ENCODE measurements at regions not wholly inside any gene's neighbourhood (a gene's known extent, or its start where the extent isn't known, plus 50 kb on each side); places are given as distances from the start of the nearest gene placed in this dataset.

DNA sequence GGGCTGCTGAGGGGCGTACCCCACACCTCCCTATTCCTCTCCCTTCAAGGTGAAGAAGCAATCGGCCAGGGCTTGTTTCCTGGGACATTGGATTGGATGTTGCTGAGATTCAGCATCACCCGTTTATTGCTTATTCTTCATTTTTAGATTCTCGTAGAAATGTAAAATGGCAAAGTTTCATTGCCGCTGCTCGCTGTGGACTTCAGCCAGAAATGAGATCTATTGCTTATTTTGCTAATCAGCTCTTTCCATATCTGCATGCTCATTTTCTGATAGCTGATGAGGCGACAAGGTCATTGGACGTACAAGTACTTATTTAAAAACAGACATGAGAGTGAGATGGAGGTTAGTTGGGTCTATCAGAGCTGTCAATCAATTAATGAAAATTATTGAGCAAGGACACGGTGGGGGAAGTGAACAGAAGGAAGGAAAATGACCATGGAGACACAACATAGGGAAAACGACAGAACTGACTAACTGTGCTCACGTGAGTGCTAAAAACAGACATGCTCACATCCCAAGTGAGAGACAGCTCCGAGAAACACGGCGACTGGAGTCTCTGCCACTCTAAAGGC is 471.2 kb downstream of the NR2F2 start:
- Histone ChIP-seq H3K4me1 (ENCODE audit: control insufficient read depth in 2 of 2, insufficient read depth in 2 of 2, low read length in 2 of 2) (no peaks in the 10 kb centered on the region), H3K27me3 (ENCODE audit: control insufficient read depth in 2 of 2, insufficient read depth in 2 of 2, low read length in 2 of 2) (no peaks in the 10 kb centered on the region), H3K9ac (ENCODE audit: low read depth in 1 of 2, low read length in 2 of 2) (no peak overlapping the region), H3K9me3 (ENCODE audit: control insufficient read depth in 2 of 2, low read length in 2 of 2) (no peaks in the 10 kb centered on the region), H3K27ac (ENCODE audit: low read depth in 2 of 2, low read length in 2 of 2) (no peak overlapping the region), H3K36me3 (ENCODE audit: control insufficient read depth in 2 of 2, insufficient read depth in 2 of 2, low read length in 2 of 2) (no peaks in the 10 kb centered on the region), H3K4me3 (ENCODE audit: low read length in 2 of 2) (no peak overlapping the region)

DNA sequence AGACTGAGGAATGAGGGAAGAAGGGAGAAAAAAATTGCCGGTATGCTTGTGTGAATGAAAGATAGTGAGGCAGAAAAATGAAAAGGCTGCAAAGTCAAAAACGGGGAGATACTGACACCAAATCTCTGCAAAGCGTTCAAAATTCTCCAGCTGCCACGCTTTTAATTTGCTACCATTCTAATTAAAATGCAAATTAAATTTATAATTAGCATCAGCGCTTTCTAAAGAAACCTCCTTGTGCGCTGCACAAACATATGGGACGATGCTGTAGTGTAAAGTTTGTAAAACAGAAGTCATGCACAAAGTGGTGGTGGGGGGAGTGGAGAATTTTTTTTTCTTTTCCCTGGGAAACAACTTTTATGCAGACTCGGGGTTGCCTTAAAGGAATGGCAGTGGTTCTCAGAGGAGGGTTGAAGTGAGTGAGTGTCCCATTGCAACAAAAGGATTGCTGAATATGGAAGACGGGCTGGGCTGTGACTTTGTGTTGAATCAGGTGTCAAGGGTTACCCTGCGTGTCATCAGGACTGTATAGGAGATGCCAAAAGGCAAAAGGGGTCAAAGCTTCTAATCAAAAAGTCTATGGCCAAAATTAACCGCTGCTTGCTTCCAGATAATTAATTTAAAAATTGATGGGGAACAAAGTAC is 472.2 kb downstream of the NR2F2 start:
- H3K27me3 ChIP-seq (ENCODE audit: control insufficient read depth in 2 of 2, insufficient read depth in 2 of 2, low read length in 2 of 2) = no peaks in the 10 kb centered on the region
- H3K9ac ChIP-seq (ENCODE audit: low read depth in 1 of 2, low read length in 2 of 2) = no peak overlapping the region
- no peak overlapping the region for H3K27ac ChIP-seq (ENCODE audit: low read depth in 2 of 2, low read length in 2 of 2)
- H3K4me1 ChIP-seq (ENCODE audit: control insufficient read depth in 2 of 2, insufficient read depth in 2 of 2, low read length in 2 of 2) = no peaks in the 10 kb centered on the region
- no peak overlapping the region for H3K4me3 ChIP-seq (ENCODE audit: low read length in 2 of 2)
- H3K9me3 ChIP-seq (ENCODE audit: control insufficient read depth in 2 of 2, low read length in 2 of 2) = no peaks in the 10 kb centered on the region
- no peaks in the 10 kb centered on the region for H3K36me3 ChIP-seq (ENCODE audit: control insufficient read depth in 2 of 2, insufficient read depth in 2 of 2, low read length in 2 of 2)

DNA sequence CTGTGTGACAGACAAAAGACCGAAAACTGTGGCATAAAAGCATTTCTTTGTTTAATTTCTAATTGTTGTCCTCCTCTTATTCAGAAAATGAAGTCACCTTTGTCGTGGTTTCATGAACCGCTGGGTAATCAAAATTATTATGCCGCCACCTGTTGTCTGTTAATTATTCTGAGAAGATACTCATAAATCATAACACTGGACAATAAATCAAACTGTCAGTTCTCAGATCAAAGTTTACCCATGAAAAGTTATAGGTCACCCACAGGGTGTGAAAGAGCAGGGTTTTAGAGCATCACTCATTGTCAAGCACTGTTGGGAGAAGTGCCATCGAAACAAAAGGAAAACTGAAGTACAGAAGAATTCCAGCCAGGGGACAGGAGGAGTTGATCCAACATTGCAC is 474.3 kb downstream of the NR2F2 start:
- Histone ChIP-seq H3K4me1 (ENCODE audit: control insufficient read depth in 2 of 2, insufficient read depth in 2 of 2, low read length in 2 of 2) (no peaks in the 10 kb centered on the region), H3K27ac (ENCODE audit: low read depth in 2 of 2, low read length in 2 of 2) (no peak overlapping the region), H3K9ac (ENCODE audit: low read depth in 1 of 2, low read length in 2 of 2) (no peak overlapping the region), H3K4me3 (ENCODE audit: low read length in 2 of 2) (no peak overlapping the region), H3K9me3 (ENCODE audit: control insufficient read depth in 2 of 2, low read length in 2 of 2) (no peaks in the 10 kb centered on the region), H3K27me3 (ENCODE audit: control insufficient read depth in 2 of 2, insufficient read depth in 2 of 2, low read length in 2 of 2) (no peaks in the 10 kb centered on the region), H3K36me3 (ENCODE audit: control insufficient read depth in 2 of 2, insufficient read depth in 2 of 2, low read length in 2 of 2) (no peaks in the 10 kb centered on the region)

DNA sequence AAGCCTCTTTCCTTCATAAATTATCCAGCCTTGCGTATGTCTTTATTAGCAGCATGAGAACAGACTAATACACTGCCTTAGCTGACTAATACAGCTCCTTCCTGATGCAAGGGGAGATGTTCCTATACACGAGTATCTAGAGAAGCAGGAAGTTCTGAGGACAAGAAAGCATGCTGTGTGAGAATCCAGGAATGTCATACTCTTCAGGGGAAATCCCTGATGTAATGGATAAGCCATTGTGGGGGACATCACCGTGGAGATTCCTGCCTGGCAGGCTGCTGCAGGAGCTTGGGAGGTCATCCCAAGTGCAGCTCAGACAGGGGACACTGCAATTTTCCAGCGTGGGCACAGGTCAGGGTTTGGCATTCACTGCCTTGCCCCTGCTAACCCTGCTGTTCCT is 476.9 kb downstream of the NR2F2 start:
- no peak overlapping the region for H3K27ac ChIP-seq (ENCODE audit: low read depth in 2 of 2, low read length in 2 of 2)
- no peak overlapping the region for H3K4me3 ChIP-seq (ENCODE audit: low read length in 2 of 2)
- no peaks in the 10 kb centered on the region for H3K27me3 ChIP-seq (ENCODE audit: control insufficient read depth in 2 of 2, insufficient read depth in 2 of 2, low read length in 2 of 2)
- no peaks in the 10 kb centered on the region for H3K36me3 ChIP-seq (ENCODE audit: control insufficient read depth in 2 of 2, insufficient read depth in 2 of 2, low read length in 2 of 2)
- H3K4me1 ChIP-seq (ENCODE audit: control insufficient read depth in 2 of 2, insufficient read depth in 2 of 2, low read length in 2 of 2) = no peaks in the 10 kb centered on the region
- no peak overlapping the region for H3K9ac ChIP-seq (ENCODE audit: low read depth in 1 of 2, low read length in 2 of 2)
- no peaks in the 10 kb centered on the region for H3K9me3 ChIP-seq (ENCODE audit: control insufficient read depth in 2 of 2, low read length in 2 of 2)

DNA sequence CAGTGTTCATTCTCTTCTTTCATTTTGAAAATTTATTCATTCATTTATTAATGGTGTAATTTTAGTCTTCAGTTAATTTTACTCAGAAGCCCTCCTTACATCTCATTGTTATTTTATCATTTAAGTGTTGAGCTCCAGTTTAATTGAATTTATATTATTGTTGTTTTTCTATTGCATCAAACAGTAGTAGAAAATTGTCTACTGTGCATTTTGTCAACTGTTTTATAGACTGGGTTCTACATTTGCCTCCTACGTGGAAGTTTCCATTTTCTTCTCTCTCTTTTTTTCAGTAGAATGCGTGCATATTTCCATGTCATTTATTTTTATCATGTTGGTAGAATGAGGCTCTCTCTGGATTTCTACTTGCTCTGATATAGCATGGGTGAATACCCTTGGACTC is 487.4 kb downstream of the NR2F2 start:
- H3K4me3 ChIP-seq (ENCODE audit: low read length in 2 of 2) = no peak overlapping the region
- H3K36me3 ChIP-seq (ENCODE audit: control insufficient read depth in 2 of 2, insufficient read depth in 2 of 2, low read length in 2 of 2) = no peaks in the 10 kb centered on the region
- no peak overlapping the region for H3K9ac ChIP-seq (ENCODE audit: low read depth in 1 of 2, low read length in 2 of 2)
- H3K27ac ChIP-seq (ENCODE audit: low read depth in 2 of 2, low read length in 2 of 2) = no peak overlapping the region
- H3K9me3 ChIP-seq (ENCODE audit: control insufficient read depth in 2 of 2, low read length in 2 of 2) = no peaks in the 10 kb centered on the region
- no peaks in the 10 kb centered on the region for H3K27me3 ChIP-seq (ENCODE audit: control insufficient read depth in 2 of 2, insufficient read depth in 2 of 2, low read length in 2 of 2)
- no peaks in the 10 kb centered on the region for H3K4me1 ChIP-seq (ENCODE audit: control insufficient read depth in 2 of 2, insufficient read depth in 2 of 2, low read length in 2 of 2)

DNA sequence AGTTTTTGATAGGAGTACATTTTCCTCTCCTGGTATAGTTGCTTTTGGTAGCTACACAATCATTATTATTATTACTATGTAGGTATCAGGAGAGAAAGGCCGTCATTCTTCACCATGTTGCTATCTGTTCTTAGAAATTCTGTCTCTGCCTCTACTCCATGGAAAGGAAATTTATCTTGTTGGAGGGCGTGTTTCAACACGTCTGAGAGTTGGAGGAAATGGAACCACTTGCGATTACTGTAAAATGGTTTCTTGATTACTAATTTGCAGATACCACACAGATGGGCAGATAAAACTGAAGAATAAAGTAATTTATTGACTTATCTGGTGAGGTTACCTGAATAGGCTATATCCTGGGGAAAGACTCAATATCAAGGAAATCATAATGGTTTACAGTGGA is 488.4 kb downstream of the NR2F2 start:
- Histone ChIP-seq H3K4me3 (ENCODE audit: low read length in 2 of 2) (no peak overlapping the region), H3K9me3 (ENCODE audit: control insufficient read depth in 2 of 2, low read length in 2 of 2) (no peaks in the 10 kb centered on the region), H3K4me1 (ENCODE audit: control insufficient read depth in 2 of 2, insufficient read depth in 2 of 2, low read length in 2 of 2) (no peaks in the 10 kb centered on the region), H3K27me3 (ENCODE audit: control insufficient read depth in 2 of 2, insufficient read depth in 2 of 2, low read length in 2 of 2) (no peaks in the 10 kb centered on the region), H3K36me3 (ENCODE audit: control insufficient read depth in 2 of 2, insufficient read depth in 2 of 2, low read length in 2 of 2) (no peaks in the 10 kb centered on the region), H3K9ac (ENCODE audit: low read depth in 1 of 2, low read length in 2 of 2) (no peak overlapping the region), H3K27ac (ENCODE audit: low read depth in 2 of 2, low read length in 2 of 2) (no peak overlapping the region)

DNA sequence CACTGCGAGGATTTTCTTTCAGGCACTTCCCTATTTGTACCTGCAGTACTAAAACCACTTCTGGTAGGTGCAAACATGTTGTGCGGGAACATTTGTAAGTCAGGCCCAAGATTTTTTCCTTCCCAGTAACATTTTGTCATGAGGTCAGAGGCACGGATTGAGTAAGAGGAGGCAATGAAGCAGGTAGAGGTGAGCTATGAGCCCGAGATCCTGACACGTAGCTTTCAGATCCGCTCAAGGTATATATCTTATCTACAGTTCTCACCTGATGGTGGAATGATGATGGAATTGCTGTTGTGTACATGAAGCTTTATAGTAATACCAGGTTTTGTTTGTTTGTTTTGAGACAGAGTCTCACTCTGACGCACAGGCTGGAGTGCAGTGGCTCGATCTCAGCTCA is 497.5 kb downstream of the NR2F2 start:
- no peak overlapping the region for H3K27ac ChIP-seq (ENCODE audit: low read depth in 2 of 2, low read length in 2 of 2)

DNA sequence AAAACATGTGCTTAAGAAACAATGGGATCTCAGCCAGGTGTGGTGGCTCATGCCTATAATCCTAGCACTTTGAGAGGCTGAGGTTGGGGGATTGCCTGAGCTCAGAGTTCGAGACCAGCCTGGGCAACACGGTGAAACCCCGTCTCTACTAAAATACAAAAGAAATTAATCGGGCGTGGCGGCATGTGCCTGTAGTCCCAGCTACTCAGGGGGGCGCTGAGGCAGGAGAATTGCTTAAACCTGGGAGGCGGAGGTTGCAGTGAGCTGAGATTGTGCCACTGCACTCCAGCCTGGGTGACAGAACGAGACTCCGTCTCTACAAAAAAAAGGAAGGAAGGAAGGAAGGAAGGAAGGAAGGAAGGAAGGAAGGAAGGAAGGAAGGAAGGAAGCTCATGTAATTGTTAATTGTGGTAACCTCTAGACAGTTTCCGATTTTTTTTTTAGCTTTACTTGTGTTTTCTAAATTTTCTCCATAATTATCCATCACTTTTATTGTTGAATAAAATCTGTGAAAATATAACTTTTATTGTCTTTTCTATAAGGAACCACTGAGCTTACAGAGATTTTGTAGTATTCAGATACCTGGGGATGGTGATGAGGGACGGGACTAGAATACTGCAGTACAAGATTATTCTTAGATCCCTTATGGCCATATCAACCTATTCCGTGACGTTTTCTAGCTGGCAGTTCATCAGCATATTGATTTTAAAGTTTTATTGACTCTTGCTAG is 506.9 kb downstream of the NR2F2 start:
- H3K27ac ChIP-seq (ENCODE audit: low read depth in 2 of 2, low read length in 2 of 2) = no peak overlapping the region
- no peak overlapping the region for H3K4me3 ChIP-seq (ENCODE audit: low read length in 2 of 2)
- H3K4me1 ChIP-seq (ENCODE audit: control insufficient read depth in 2 of 2, insufficient read depth in 2 of 2, low read length in 2 of 2) = no peaks in the 10 kb centered on the region
- no peak overlapping the region for H3K9ac ChIP-seq (ENCODE audit: low read depth in 1 of 2, low read length in 2 of 2)
- H3K9me3 ChIP-seq (ENCODE audit: control insufficient read depth in 2 of 2, low read length in 2 of 2) = peaks cover 0 to 2% of the 10 kb centered on the region in 2 donors
- no peaks in the 10 kb centered on the region for H3K36me3 ChIP-seq (ENCODE audit: control insufficient read depth in 2 of 2, insufficient read depth in 2 of 2, low read length in 2 of 2)
- no peaks in the 10 kb centered on the region for H3K27me3 ChIP-seq (ENCODE audit: control insufficient read depth in 2 of 2, insufficient read depth in 2 of 2, low read length in 2 of 2)

More for the DNA sequence above, 497.5 kb downstream of the NR2F2 start:
- H3K4me1 ChIP-seq (ENCODE audit: control insufficient read depth in 2 of 2, insufficient read depth in 2 of 2, low read length in 2 of 2) = no peaks in the 10 kb centered on the region
- no peak overlapping the region for H3K9ac ChIP-seq (ENCODE audit: low read depth in 1 of 2, low read length in 2 of 2)
- H3K9me3 ChIP-seq (ENCODE audit: control insufficient read depth in 2 of 2, low read length in 2 of 2) = peaks cover 0 to 2% of the 10 kb centered on the region in 2 donors
- no peaks in the 10 kb centered on the region for H3K36me3 ChIP-seq (ENCODE audit: control insufficient read depth in 2 of 2, insufficient read depth in 2 of 2, low read length in 2 of 2)
- no peaks in the 10 kb centered on the region for H3K27me3 ChIP-seq (ENCODE audit: control insufficient read depth in 2 of 2, insufficient read depth in 2 of 2, low read length in 2 of 2)
- no peak overlapping the region for H3K4me3 ChIP-seq (ENCODE audit: low read length in 2 of 2)

DNA sequence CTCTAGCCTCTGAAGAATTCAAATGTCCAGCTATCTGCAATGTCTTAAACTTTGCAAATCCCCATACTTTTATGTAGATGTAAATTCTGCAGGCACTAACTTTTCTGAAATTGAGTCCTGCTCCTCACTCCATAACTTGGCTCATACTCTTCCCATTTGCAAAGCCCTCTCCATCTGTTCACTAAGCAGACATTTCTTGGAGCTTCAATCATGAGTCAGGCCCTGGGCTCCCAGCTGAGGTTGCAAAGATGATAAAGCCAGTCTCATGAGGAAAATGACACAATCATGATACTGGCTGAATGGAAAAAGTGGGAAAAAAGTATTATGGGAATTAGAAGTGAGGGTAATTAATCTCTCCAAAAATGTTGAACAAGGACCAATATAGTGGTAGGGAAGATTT is 507.6 kb downstream of the NR2F2 start:
- H3K4me3 ChIP-seq (ENCODE audit: low read length in 2 of 2) = no peak overlapping the region
- H3K27me3 ChIP-seq (ENCODE audit: control insufficient read depth in 2 of 2, insufficient read depth in 2 of 2, low read length in 2 of 2) = no peaks in the 10 kb centered on the region
- H3K4me1 ChIP-seq (ENCODE audit: control insufficient read depth in 2 of 2, insufficient read depth in 2 of 2, low read length in 2 of 2) = no peaks in the 10 kb centered on the region
- H3K27ac ChIP-seq (ENCODE audit: low read depth in 2 of 2, low read length in 2 of 2) = no peak overlapping the region
- no peak overlapping the region for H3K9ac ChIP-seq (ENCODE audit: low read depth in 1 of 2, low read length in 2 of 2)
- H3K36me3 ChIP-seq (ENCODE audit: control insufficient read depth in 2 of 2, insufficient read depth in 2 of 2, low read length in 2 of 2) = no peaks in the 10 kb centered on the region
- H3K9me3 ChIP-seq (ENCODE audit: control insufficient read depth in 2 of 2, low read length in 2 of 2) = peaks cover 0 to 2% of the 10 kb centered on the region in 2 donors

DNA sequence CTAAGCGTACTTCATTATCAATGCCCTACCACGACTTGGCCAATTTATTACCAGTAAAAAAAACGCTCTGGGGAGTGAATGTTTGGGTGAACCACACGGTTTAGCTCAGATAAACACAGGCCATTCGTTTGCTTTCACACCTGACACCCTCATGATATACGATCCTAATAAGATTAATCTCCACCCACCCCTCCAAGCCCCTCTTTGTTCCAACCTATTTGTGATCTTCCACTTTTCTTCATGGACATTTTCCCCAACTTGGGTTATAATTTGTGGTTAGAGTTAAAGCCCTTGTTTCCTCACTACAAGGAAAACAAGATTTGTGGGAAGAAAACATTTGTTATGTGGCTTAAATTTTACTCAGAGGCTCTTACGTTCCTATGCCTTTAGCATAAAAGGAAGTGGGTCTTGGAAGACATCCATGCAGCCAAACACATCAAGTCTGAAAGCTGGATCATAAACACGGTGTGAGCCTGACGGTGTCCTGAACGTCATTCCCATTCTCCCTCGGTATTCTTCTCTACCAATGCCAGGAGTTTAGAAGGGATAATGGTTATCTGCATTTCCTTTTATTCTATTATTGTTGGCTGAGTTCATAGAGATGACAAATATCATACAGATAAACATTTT is 518.9 kb downstream of the NR2F2 start:
- H3K9me3 ChIP-seq (ENCODE audit: control insufficient read depth in 2 of 2, low read length in 2 of 2) = no peaks in the 10 kb centered on the region
- H3K27ac ChIP-seq (ENCODE audit: low read depth in 2 of 2, low read length in 2 of 2) = no peak overlapping the region
- no peak overlapping the region for H3K4me3 ChIP-seq (ENCODE audit: low read length in 2 of 2)
- no peaks in the 10 kb centered on the region for H3K36me3 ChIP-seq (ENCODE audit: control insufficient read depth in 2 of 2, insufficient read depth in 2 of 2, low read length in 2 of 2)
- H3K27me3 ChIP-seq (ENCODE audit: control insufficient read depth in 2 of 2, insufficient read depth in 2 of 2, low read length in 2 of 2) = no peaks in the 10 kb centered on the region
- no peak overlapping the region for H3K9ac ChIP-seq (ENCODE audit: low read depth in 1 of 2, low read length in 2 of 2)
- H3K4me1 ChIP-seq (ENCODE audit: control insufficient read depth in 2 of 2, insufficient read depth in 2 of 2, low read length in 2 of 2) = no peaks in the 10 kb centered on the region
